ENCODE measurements at regions not wholly inside any gene's neighbourhood (a gene's known extent, or its start where the extent isn't known, plus 50 kb on each side); places are given as distances from the start of the nearest gene placed in this dataset.

DNA sequence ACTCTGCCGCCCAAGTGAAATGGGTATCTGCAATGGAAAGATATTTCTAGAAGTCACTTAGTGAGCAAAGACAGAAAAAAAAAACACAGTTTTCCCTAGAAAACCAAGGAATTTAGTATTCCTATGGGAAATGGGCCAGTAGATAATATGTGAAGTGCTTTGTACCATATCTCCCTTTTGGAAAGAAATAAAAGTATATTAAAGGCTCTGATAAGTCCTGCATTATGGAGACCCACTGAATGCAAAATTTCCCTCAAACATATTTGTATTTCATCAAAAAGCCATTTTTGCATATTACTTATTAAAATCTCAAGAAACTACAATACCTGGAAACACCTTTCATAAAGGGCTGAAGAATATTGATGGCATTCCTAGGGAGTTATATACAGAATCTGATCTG is 51.6 kb upstream of the DYNLRB2 start:
- ChIA-PET POLR2A (no interaction called here), CTCF (no interaction called here)
- H3K4me3 Mint-ChIP-seq: no peak overlapping the region
- H3K4me1 Mint-ChIP-seq: peaks cover 11% of the 10 kb centered on the region
- DNase-seq (ENCODE audit: low spot score) (no peak), ATAC-seq (no peak)
- H3K9me3 Mint-ChIP-seq: peaks cover 38% of the 10 kb centered on the region
- H3K36me3 Mint-ChIP-seq: peaks cover 12% of the 10 kb centered on the region; the same call in 1 of the 2 replicates
- no peaks in the 10 kb centered on the region for H3K27me3 Mint-ChIP-seq (ENCODE audit: low read depth)
- no peak overlapping the region for H3K27ac Mint-ChIP-seq
- TF ChIP-seq CREM (CRISPR knock-in tag; IDR thresholded peaks at IDR 0.05): no peak
- TF ChIP-seq, protein P1, sequence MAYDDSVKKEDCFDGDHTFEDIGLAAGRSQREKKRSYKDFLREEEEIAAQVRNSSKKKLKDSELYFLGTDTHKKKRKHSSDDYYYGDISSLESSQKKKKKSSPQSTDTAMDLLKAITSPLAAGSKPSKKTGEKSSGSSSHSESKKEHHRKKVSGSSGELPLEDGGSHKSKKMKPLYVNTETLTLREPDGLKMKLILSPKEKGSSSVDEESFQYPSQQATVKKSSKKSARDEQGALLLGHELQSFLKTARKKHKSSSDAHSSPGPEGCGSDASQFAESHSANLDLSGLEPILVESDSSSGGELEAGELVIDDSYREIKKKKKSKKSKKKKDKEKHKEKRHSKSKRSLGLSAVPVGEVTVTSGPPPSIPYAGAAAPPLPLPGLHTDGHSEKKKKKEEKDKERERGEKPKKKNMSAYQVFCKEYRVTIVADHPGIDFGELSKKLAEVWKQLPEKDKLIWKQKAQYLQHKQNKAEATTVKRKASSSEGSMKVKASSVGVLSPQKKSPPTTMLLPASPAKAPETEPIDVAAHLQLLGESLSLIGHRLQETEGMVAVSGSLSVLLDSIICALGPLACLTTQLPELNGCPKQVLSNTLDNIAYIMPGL (CRISPR knock-in tag; IDR thresholded peaks at IDR 0.05): no peak
- no peak for TF ChIP-seq FOXJ3 (CRISPR knock-in tag; IDR thresholded peaks at IDR 0.05; ENCODE audit: borderline replicate concordance)
- no peak for TF ChIP-seq ESRRA (CRISPR knock-in tag; IDR thresholded peaks at IDR 0.05; ENCODE audit: borderline replicate concordance)
- TF ChIP-seq, protein P2, sequence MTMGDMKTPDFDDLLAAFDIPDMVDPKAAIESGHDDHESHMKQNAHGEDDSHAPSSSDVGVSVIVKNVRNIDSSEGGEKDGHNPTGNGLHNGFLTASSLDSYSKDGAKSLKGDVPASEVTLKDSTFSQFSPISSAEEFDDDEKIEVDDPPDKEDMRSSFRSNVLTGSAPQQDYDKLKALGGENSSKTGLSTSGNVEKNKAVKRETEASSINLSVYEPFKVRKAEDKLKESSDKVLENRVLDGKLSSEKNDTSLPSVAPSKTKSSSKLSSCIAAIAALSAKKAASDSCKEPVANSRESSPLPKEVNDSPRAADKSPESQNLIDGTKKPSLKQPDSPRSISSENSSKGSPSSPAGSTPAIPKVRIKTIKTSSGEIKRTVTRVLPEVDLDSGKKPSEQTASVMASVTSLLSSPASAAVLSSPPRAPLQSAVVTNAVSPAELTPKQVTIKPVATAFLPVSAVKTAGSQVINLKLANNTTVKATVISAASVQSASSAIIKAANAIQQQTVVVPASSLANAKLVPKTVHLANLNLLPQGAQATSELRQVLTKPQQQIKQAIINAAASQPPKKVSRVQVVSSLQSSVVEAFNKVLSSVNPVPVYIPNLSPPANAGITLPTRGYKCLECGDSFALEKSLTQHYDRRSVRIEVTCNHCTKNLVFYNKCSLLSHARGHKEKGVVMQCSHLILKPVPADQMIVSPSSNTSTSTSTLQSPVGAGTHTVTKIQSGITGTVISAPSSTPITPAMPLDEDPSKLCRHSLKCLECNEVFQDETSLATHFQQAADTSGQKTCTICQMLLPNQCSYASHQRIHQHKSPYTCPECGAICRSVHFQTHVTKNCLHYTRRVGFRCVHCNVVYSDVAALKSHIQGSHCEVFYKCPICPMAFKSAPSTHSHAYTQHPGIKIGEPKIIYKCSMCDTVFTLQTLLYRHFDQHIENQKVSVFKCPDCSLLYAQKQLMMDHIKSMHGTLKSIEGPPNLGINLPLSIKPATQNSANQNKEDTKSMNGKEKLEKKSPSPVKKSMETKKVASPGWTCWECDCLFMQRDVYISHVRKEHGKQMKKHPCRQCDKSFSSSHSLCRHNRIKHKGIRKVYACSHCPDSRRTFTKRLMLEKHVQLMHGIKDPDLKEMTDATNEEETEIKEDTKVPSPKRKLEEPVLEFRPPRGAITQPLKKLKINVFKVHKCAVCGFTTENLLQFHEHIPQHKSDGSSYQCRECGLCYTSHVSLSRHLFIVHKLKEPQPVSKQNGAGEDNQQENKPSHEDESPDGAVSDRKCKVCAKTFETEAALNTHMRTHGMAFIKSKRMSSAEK (CRISPR knock-in tag; IDR thresholded peaks at IDR 0.05; ENCODE audit: borderline replicate concordance): no peak
- TF ChIP-seq, protein P3, sequence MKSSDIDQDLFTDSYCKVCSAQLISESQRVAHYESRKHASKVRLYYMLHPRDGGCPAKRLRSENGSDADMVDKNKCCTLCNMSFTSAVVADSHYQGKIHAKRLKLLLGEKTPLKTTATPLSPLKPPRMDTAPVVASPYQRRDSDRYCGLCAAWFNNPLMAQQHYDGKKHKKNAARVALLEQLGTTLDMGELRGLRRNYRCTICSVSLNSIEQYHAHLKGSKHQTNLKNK (CRISPR knock-in tag; IDR thresholded peaks at IDR 0.05): no peak
- TF ChIP-seq FOXK1 (CRISPR knock-in tag; IDR thresholded peaks at IDR 0.05): no peak
- TF ChIP-seq, protein P4, sequence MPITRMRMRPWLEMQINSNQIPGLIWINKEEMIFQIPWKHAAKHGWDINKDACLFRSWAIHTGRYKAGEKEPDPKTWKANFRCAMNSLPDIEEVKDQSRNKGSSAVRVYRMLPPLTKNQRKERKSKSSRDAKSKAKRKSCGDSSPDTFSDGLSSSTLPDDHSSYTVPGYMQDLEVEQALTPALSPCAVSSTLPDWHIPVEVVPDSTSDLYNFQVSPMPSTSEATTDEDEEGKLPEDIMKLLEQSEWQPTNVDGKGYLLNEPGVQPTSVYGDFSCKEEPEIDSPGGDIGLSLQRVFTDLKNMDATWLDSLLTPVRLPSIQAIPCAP (CRISPR knock-in tag; IDR thresholded peaks at IDR 0.05): no peak
- TF ChIP-seq, protein P5, sequence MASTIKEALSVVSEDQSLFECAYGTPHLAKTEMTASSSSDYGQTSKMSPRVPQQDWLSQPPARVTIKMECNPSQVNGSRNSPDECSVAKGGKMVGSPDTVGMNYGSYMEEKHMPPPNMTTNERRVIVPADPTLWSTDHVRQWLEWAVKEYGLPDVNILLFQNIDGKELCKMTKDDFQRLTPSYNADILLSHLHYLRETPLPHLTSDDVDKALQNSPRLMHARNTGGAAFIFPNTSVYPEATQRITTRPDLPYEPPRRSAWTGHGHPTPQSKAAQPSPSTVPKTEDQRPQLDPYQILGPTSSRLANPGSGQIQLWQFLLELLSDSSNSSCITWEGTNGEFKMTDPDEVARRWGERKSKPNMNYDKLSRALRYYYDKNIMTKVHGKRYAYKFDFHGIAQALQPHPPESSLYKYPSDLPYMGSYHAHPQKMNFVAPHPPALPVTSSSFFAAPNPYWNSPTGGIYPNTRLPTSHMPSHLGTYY (CRISPR knock-in tag; IDR thresholded peaks at IDR 0.05): no peak
- TF ChIP-seq SP1 (CRISPR knock-in tag; conservative IDR thresholded peaks at IDR 0.05): no peak
- TF ChIP-seq ZBTB21 (CRISPR knock-in tag; IDR thresholded peaks at IDR 0.05; ENCODE audit: borderline replicate concordance): no peak
- TF ChIP-seq, protein P6, sequence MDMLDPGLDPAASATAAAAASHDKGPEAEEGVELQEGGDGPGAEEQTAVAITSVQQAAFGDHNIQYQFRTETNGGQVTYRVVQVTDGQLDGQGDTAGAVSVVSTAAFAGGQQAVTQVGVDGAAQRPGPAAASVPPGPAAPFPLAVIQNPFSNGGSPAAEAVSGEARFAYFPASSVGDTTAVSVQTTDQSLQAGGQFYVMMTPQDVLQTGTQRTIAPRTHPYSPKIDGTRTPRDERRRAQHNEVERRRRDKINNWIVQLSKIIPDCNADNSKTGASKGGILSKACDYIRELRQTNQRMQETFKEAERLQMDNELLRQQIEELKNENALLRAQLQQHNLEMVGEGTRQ (CRISPR knock-in tag; IDR thresholded peaks at IDR 0.05): no peak
- TF ChIP-seq, protein P7, sequence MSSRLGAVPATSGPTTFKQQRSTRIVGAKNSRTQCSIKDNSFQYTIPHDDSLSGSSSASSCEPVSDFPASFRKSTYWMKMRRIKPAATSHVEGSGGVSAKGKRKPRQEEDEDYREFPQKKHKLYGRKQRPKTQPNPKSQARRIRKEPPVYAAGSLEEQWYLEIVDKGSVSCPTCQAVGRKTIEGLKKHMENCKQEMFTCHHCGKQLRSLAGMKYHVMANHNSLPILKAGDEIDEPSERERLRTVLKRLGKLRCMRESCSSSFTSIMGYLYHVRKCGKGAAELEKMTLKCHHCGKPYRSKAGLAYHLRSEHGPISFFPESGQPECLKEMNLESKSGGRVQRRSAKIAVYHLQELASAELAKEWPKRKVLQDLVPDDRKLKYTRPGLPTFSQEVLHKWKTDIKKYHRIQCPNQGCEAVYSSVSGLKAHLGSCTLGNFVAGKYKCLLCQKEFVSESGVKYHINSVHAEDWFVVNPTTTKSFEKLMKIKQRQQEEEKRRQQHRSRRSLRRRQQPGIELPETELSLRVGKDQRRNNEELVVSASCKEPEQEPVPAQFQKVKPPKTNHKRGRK (CRISPR knock-in tag; IDR thresholded peaks at IDR 0.05; ENCODE audit: borderline replicate concordance): no peak
- TF ChIP-seq, protein P8, sequence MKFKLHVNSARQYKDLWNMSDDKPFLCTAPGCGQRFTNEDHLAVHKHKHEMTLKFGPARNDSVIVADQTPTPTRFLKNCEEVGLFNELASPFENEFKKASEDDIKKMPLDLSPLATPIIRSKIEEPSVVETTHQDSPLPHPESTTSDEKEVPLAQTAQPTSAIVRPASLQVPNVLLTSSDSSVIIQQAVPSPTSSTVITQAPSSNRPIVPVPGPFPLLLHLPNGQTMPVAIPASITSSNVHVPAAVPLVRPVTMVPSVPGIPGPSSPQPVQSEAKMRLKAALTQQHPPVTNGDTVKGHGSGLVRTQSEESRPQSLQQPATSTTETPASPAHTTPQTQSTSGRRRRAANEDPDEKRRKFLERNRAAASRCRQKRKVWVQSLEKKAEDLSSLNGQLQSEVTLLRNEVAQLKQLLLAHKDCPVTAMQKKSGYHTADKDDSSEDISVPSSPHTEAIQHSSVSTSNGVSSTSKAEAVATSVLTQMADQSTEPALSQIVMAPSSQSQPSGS (CRISPR knock-in tag; IDR thresholded peaks at IDR 0.05; ENCODE audit: borderline replicate concordance, low read depth): no peak

Data from WTC11 (cell line).